Superior temporal gyrus (tissue), 1 donor: ENCODE measurements at regions not wholly inside any gene's neighbourhood (a gene's known extent, or its start where the extent isn't known, plus 50 kb on each side); places are given as distances from the start of the nearest gene placed in this dataset.
"Not testable (repeated sequence)": the region's sequence is repeated elsewhere in the genome, so short reads cannot be mapped to it uniquely, and the experiment has no call there.

Source experiments
- DNase-seq: peaks from one replicate; pipeline ENCODE4 v3.0.0-alpha.2; 2016; ENCODE audit errors: extremely low spot score

GRCh38 chr16:35195864-35196216, 1736.4 kb downstream of the TP53TG3F start:
- no peak for DNase-seq

- no peak for DNase-seq
Observed at GRCh38 chr16:35196313-35196712, 1736.9 kb downstream of the TP53TG3F start.

GRCh38 chr16:35197656-35198055, 1738.2 kb downstream of the TP53TG3F start:
- no peak for DNase-seq

- DNase-seq, result no peak
Observed at GRCh38 chr16:35198223-35199199, 1739.1 kb downstream of the TP53TG3F start.

- DNase-seq, result no peak
Observed at GRCh38 chr16:35200662-35201061, 1741.2 kb downstream of the TP53TG3F start.

- DNase-seq, result no peak
Observed at GRCh38 chr16:35201151-35201550, 1741.7 kb downstream of the TP53TG3F start.

- DNase-seq, result no peak
Observed at GRCh38 chr16:35203636-35204035, 1744.2 kb downstream of the TP53TG3F start.

- DNase-seq, result no peak
Observed at GRCh38 chr16:35207059-35207999, 1747.9 kb downstream of the TP53TG3F start.

- DNase-seq, result no peak
Observed at GRCh38 chr16:35208001-35208935, 1748.9 kb downstream of the TP53TG3F start.

- no peak for DNase-seq
Observed at GRCh38 chr16:35210681-35211433, 1751.4 kb downstream of the TP53TG3F start.

- DNase-seq, result no peak
Observed at GRCh38 chr16:35214840-35215239, 1755.4 kb downstream of the TP53TG3F start.

- no peak for DNase-seq
Observed at GRCh38 chr16:35215287-35215686, 1755.9 kb downstream of the TP53TG3F start.

- not testable (repeated sequence) for DNase-seq
Observed at GRCh38 chr16:35216261-35216660, 1756.8 kb downstream of the TP53TG3F start.

GRCh38 chr16:35221482-35222185, 1762.2 kb downstream of the TP53TG3F start:
- no peak for DNase-seq

- no peak for DNase-seq
Observed at GRCh38 chr16:35234679-35235078, 1775.3 kb downstream of the TP53TG3F start.

- DNase-seq, result no peak
Observed at GRCh38 chr16:35239561-35239960, 1780.1 kb downstream of the TP53TG3F start.

- DNase-seq, result no peak
Observed at GRCh38 chr16:35249051-35249450, 1789.6 kb downstream of the TP53TG3F start.

GRCh38 chr16:35252356-35252936, 1793.0 kb downstream of the TP53TG3F start:
- DNase-seq, result no peak

GRCh38 chr16:35255186-35255803, 1795.9 kb downstream of the TP53TG3F start:
- DNase-seq, result no peak
